HG03439 (cell line): ENCODE measurements at regions not wholly inside any gene's neighbourhood (a gene's known extent, or its start where the extent isn't known, plus 50 kb on each side); places are given as distances from the start of the nearest gene placed in this dataset.
"Not testable (repeated sequence)": the region's sequence is repeated elsewhere in the genome, so short reads cannot be mapped to it uniquely, and the experiment has no call there.

Experiments used
- ATAC-seq: cut with Tn5 transposase; IDR thresholded peaks from one replicate; pipeline ENCODE4 v1.9.1; 2021; ENCODE audit warnings: mild to moderate bottlenecking, moderate library complexity; ENCODE audit not compliant: unreplicated experiment

DNA sequence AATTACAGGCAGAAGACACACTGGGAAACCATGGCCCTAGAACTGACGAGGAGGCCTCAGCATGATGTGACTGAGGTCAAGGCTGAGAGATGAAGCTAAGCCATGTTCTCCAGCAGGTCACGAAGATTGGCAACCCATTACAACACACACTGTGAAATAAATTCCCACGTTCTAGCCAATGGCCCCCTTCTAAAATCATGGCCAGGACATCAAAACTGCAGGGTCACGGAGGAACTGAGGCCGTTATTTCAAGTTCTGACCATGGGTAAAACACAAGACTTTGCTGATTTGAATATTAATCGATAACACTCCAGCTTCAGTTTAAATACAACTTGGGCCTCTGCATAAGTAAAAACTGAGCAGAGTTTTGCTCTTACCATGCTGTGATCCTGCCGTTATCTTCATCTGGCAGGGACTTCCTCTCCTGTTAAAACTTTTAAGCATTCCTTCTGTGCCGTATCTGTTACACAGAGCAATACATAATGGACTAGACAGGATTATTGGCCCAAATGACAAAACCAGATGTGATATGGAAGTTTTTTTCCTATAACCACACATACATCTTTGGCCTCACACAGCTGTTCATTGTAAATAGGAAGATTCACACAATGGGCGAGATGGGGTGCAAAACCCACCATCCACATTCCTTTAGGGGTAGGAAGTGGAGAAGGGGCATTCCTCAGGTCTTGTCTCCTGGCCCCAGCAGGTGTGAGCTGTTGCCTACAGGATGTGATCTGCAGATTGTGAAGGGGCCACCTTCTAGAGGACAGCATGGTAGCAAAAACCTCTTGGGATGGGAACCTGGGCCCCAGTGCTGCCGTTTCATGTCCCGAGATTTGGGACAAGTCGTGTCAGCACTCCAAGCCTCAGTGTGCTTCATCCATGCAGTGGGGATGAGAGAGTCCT, 207.4 kb downstream of the OPA1 start:
- no peak for ATAC-seq

DNA sequence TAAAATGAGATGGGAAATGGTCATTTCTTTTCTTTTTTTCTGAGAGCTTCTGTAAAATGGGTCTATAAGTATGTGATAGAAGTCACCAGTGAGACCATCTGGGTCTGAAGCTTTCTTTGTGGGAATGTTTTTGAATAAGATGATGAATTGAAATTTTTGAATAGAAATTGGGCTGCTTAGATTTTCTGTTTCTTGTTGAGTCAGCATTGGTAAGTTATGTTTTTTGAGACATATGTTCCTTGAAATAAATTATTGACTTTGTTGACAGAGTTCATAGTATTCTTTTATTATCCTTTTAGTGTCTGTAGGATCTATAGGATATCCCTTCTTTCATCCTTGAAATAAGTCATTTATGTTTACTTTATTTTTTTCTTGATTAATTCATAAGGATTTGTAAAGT, 208.1 kb downstream of the OPA1 start:
- ATAC-seq = no peak

DNA sequence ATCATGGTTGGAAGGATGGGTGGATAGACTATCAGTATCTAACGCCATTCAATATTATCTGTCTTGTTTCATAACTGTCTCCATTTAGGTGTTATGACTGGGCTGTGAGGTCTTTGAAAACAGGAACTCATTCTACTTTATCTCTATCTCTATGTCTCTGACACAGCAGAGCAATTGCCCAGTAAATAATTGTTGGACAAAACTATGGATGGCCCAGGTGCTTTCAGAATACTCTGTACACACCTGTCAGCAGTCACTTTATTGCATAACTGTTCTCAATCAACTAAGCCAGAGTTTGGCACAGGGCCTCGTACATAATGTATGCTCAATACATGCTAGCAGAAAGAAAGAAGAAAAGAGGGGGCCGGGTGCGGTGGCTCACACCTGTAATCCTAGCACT, 210.3 kb downstream of the OPA1 start:
- no peak for ATAC-seq

DNA sequence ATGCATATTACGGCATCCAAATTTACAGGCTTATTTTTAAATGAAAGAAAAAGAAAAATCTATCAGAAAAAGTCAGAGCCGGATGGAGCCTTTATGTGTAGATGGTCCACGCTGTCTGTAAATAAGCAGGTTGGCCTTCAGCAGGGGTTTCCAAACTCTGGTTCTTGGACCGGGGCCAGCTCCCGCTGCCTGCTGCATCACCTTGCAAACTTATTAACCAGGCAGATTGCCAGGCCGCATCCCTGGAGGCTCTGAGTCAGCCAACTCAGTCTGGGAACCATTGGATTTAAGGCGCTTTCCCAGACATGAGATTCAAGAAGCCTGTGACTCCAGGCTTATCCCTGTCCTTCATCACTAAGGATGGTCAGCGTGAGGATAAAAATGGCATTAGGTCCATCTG, 212.4 kb downstream of the OPA1 start:
- ATAC-seq = no peak

- no peak for ATAC-seq
Measured at GRCh38 chr3:193808317-193808716, 215.3 kb downstream of the OPA1 start.

DNA sequence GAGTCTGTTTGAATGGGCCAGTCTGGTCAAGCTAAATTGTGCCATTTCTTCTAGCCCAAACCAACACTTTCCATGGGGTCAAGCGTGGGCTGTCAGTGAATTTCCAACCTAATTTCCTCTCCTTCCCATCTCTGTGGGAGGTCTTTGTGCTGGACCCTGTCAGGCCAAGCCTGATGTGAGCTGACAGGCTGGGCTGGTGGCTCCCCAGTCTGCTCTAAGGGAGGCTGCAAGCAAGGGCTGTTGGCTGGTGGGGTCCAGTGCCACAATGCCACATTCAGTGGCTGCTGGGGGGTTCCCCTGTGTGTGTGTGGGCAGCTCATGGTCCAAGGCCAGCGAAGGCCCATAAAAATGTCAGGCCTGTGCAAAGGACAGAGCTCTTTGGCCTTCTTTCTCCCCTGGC, 216.1 kb downstream of the OPA1 start:
- ATAC-seq = no peak

GRCh38 chr3:193812078-193812725, 219.2 kb downstream of the OPA1 start:
- no peak for ATAC-seq

DNA sequence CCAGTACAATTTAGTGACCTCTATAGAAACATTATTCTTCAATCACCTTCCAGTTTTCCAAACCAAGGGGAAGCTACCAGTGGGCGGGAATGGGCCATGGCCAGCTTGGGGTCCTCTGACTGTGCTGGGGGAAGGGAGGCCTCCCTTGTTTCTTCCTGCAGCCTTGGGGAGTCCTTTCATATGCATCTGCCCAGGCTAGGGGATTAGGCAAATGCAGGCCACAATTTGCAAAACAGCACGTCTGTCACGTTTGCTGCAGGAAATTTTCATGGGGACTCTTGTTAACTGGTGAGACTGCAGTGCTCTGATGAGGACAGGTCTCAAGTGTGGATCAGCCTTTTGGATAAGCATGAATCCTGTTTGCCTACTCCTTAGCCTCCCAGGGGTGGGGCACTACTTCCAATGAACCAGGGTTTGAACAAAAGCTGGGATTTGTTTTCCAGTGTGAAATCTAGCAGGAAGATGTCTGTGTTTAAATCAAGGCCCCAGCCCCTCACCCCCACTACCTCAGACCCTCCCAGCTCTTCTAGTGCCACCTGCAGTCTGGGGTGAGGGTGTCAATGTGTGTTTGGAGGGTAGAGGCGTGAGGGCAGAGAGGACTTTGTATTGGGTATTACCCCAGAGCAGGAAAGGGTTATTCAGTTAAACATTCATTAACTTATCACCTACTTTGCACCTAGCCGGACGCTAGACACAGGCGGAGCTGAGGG, 219.9 kb downstream of the OPA1 start:
- no peak for ATAC-seq

- no peak for ATAC-seq
Measured at GRCh38 chr3:193813501-193813830, 220.5 kb downstream of the OPA1 start.

GRCh38 chr3:193814166-193814892, 221.3 kb downstream of the OPA1 start:
- no peak for ATAC-seq

DNA sequence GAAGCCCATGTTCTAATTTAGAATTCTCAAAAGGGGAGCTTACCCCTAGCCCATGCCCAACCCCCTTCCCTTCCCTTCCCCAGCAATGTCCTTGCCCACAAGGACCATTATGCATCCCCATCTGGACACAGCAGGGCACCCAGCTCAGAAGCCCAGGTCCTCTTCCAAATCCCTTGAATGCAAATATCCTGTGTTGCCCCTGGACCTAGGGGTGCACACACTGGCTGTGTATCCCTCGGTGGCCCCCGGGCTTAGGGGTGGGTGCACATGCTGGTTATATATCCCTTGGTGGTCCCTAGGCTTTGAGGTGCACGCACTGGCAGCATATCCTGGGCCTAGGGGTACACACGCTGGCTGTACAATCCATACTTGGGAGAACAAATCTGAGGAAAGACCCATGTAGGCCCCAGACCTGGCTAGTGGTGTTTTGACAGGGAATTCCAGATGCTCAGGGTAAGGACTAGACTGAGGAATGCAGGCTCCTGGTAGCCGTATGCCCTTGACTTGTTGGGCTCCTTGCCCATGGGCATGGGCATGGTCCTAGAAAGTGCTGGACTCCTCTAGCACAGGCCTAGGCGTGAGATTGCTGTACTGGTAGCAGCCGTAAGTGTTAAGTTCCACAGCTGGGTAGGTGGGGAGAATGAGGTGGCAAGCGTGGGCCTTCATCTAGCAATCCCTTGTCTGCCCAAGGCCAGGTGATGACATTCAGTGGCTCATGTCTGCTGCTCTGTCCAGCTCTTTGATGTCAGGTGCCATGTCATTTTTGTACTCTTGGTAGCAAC, 222.4 kb downstream of the OPA1 start:
- no peak for ATAC-seq

DNA sequence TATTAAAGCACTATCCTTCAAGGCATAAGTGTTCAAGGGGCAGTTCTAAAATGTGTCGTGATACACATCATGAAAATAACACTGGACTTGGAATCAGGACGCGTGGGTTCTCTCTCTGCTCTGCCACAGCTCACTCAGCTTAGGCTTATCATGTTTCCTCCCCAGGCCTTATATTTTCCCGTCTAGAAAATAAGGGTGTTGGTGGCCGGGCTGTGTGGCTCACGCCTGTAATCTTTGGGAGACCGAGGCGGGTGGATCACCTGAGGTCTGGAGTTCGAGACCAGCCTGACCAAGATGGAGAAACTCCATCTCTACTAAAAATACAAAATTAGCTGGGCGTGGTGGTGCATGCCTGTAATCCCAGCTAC, 223.0 kb downstream of the OPA1 start:
- ATAC-seq = no peak

GRCh38 chr3:193816656-193817311, 223.8 kb downstream of the OPA1 start:
- ATAC-seq = no peak

DNA sequence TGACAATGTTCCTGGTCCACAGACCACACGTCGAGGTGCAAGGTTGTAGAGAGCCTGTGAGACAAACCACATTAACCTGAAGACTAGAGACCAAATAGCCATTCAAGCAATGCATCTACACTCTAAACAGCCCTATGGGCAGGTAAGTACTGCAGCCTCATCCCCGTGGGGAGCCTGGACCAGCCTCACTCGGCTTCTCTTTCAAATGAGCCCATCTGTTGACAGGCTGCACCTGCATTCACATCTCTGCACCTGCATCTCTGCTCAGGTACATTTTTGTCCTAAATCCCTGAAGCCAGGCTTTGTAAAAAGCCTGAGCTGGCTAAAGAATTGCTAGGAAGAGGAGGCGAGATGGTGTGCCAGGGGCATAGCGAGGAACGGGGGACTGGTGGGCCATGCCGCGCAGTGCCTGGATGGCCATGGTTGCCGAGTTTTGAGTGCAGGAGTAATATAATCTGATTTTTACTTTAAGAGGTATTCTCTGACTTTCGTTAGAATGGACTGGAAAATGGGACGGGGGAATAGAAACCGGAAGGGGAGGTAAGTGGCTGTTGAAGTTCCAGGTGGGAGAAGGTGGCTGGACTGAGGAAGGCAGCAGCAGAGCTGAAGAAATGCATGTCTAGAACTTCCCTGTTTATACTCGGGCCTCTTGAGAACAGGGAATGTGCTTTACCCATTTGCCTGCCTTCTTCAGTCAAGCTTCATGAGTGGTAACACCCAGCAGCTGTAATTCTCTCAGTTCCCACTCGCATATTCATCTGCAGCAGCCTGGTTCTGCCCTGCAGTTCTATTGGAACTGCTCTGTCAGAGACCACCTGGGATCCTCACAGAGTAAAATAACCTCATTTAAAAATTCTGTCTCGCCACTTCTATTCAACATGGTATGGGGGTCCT, 226.4 kb downstream of the OPA1 start:
- ATAC-seq = no peak

- ATAC-seq = no peak
Measured at GRCh38 chr3:193821151-193821668, 228.2 kb downstream of the OPA1 start.

DNA sequence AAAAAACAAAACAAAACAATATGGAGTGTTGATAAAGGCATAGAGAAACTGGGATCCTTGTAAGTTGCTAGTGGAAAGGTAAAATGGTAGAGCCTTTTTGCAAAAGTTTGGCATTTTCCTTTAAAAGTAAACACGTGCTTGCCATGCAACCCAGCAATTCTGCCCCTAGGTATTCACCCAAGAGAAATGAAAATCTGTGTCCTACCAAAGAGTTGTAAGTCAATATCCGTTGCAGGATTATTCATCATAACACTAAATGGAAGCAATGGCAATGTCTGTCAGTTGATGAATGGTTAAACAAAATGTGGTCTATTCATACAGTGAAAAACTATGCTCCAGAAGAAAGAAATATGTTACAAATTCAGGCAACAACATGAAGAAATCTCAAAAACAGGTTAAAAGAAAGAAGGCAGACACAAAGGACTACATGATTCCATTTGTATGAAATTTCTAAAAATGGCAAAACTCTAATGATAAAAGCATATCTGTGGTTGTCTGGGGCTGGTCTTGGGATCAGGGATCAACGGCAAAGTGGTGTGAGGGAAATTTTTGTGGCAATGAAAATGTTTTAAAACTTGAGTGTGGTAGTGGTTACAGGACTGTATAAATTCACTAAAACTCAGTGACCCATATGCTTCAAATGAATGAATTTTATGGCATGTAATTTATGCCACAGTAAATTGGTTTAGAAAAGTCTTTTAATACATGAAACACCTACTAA, 229.6 kb downstream of the OPA1 start:
- ATAC-seq = no peak

DNA sequence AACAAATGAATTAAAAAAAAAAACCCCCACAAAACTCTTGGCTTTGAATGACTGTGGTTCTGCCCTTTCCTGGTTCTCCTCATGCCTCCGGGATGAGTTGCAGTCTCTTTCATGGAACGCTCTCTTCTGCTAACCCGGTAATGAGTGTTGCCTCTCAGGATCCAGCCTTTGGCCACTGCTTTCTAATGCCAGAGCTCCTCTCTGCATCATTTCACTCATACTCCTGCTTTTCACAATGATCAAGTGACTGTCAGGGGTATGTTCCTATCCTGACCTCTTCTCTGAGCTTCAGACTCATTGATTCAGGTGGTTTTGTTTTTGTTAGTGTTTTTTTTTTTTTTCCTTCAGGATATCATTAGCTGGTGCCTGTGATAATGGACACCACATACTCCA, 230.2 kb downstream of the OPA1 start:
- not testable (repeated sequence) for ATAC-seq

GRCh38 chr3:193824365-193824764, 231.4 kb downstream of the OPA1 start:
- no peak for ATAC-seq
